GM23338 (cell line): ENCODE measurements at regions not wholly inside any gene's neighbourhood (a gene's known extent, or its start where the extent isn't known, plus 50 kb on each side); places are given as distances from the start of the nearest gene placed in this dataset.

Source experiments
- ATAC-seq: fragments of 200-7000 bp; cut with Tn5 transposase; 3 replicates; pipeline ENCODE4 v1.9.1; 2020
- DNase-seq: peaks from one replicate; pipeline ENCODE4 v3.0.0-alpha.2; 2015; ENCODE audit warnings: low spot score
- H2AFZ ChIP-seq: fragments of 200-600 bp; sonication (generic); 2 replicates; pipeline ENCODE4 v1.8.0; 2016; ENCODE audit warnings: antibody characterized with exemption, mild to moderate bottlenecking, moderate library complexity
- H3F3A ChIP-seq: fragments of 200-600 bp; sonication (generic); replicated peaks from 2 replicates; pipeline ENCODE4 v1.8.0; 2017; ENCODE audit warnings: antibody characterized with exemption, mixed run types, low read depth
- H3K27ac ChIP-seq: fragments of 200-600 bp; sonication (generic); 2 replicates; pipeline ENCODE4 v1.6.1; 2016; ENCODE audit warnings: low read depth
- H3K27me3 ChIP-seq: fragments of 200-600 bp; sonication (generic); 2 replicates; pipeline ENCODE4 v1.8.0; 2016; ENCODE audit warnings: mild to moderate bottlenecking, mixed run types, moderate library complexity; ENCODE audit not compliant: insufficient read depth
- H3K36me3 ChIP-seq: fragments of 200-600 bp; sonication (generic); 2 replicates; pipeline ENCODE4 v1.8.0; 2016; ENCODE audit warnings: mild to moderate bottlenecking; ENCODE audit not compliant: insufficient read depth
- H3K4me1 ChIP-seq: fragments of 200-600 bp; sonication (generic); 2 replicates; pipeline ENCODE4 v1.8.0; 2016; ENCODE audit warnings: mild to moderate bottlenecking, moderate library complexity; ENCODE audit not compliant: insufficient read depth
- H3K4me2 ChIP-seq: fragments of 200-600 bp; sonication (generic); 2 replicates; pipeline ENCODE4 v1.7.1; 2017; ENCODE audit warnings: mixed run types
- H3K4me3 ChIP-seq: fragments of 200-600 bp; sonication (generic); 2 replicates; pipeline ENCODE4 v1.6.1; 2016; ENCODE audit warnings: mixed run types
- H3K79me2 ChIP-seq: fragments of 200-600 bp; sonication (generic); replicated peaks from 2 replicates; pipeline ENCODE4 v1.8.0; 2017; ENCODE audit warnings: mild to moderate bottlenecking; ENCODE audit not compliant: insufficient read depth
- H3K9me2 ChIP-seq: fragments of 200-600 bp; sonication (generic); 2 replicates; pipeline ENCODE4 v1.8.0; 2017; ENCODE audit not compliant: insufficient read depth
- H4K20me1 ChIP-seq: fragments of 200-600 bp; sonication (generic); replicated peaks from 2 replicates; pipeline ENCODE4 v1.8.0; 2017; ENCODE audit warnings: mild to moderate bottlenecking; ENCODE audit not compliant: insufficient read depth
- H3K27ac Mint-ChIP-seq: 2 replicates; pipeline ENCODE4 v1.8.0; 2020; ENCODE audit warnings: inconsistent platforms, mild to moderate bottlenecking, moderate library complexity, mixed read lengths
- H3K27me3 Mint-ChIP-seq: 3 replicates; pipeline ENCODE4 v1.8.0; 2022; ENCODE audit warnings: low read depth, mild to moderate bottlenecking, moderate library complexity, mixed read lengths, inconsistent platforms; ENCODE audit not compliant: insufficient read depth, poor library complexity
- H3K36me3 Mint-ChIP-seq: 3 replicates; pipeline ENCODE4 v1.8.0; 2021; ENCODE audit warnings: low read depth, mild to moderate bottlenecking, inconsistent platforms, moderate library complexity, mixed read lengths
- H3K4me1 Mint-ChIP-seq: 3 replicates; pipeline ENCODE4 v1.8.0; 2020; ENCODE audit warnings: mild to moderate bottlenecking, inconsistent platforms, mixed read lengths
- H3K4me3 Mint-ChIP-seq: 3 replicates; pipeline ENCODE4 v1.8.0; 2021; ENCODE audit warnings: moderate library complexity, mild to moderate bottlenecking, inconsistent platforms, mixed read lengths
- H3K9me3 Mint-ChIP-seq: 3 replicates; pipeline ENCODE4 v1.8.0; 2020; ENCODE audit warnings: moderate library complexity, mild to moderate bottlenecking, inconsistent platforms, mixed read lengths
- CTCF ChIP-seq, 2 experiments: fragments of 200-600 bp in 1 of 2; sonication (generic) in 1 of 2; conservative IDR thresholded peaks; 2 replicates each; pipeline versions ENCODE4 v1.5.1 to v1.6.1; 2016 to 2017; ENCODE audit warnings: antibody characterized with exemption in 2 of 2, low read depth in 2 of 2, mild to moderate bottlenecking in 2 of 2, moderate library complexity in 1 of 2
- JUNB ChIP-seq: IDR thresholded peaks from one replicate; pipeline ENCODE4 v1.6.1; 2016; ENCODE audit warnings: antibody characterized with exemption; ENCODE audit not compliant: unreplicated experiment
- NANOG ChIP-seq: IDR thresholded peaks from 2 replicates; pipeline ENCODE4 v1.6.1; 2016; ENCODE audit warnings: antibody characterized with exemption, borderline replicate concordance
- POLR2AphosphoS5 ChIP-seq: IDR thresholded peaks from 2 replicates; pipeline ENCODE4 v1.6.1; 2016; ENCODE audit warnings: antibody characterized with exemption, low read depth
- ZNF114 ChIP-seq: fragments of 250-450 bp; sonication (Bioruptor Pico); IDR thresholded peaks from 2 replicates; pipeline ENCODE4 v1.5.0; 2020; ENCODE audit warnings: mild to moderate bottlenecking, moderate library complexity
- ZNF331 ChIP-seq: fragments of 250-450 bp; sonication (Bioruptor Pico); IDR thresholded peaks from 2 replicates; pipeline ENCODE4 v1.5.0; 2020; ENCODE audit warnings: low read depth, mild to moderate bottlenecking, moderate library complexity
- ZNF462 ChIP-seq: fragments of 250-450 bp; sonication (Bioruptor Pico); IDR thresholded peaks from 2 replicates; pipeline ENCODE4 v1.5.0; 2020; ENCODE audit warnings: mild to moderate bottlenecking, moderate library complexity

- TF ChIP-seq ZNF462 (CRISPR knock-in tag): no peak
- no peak for TF ChIP-seq ZNF114 (CRISPR knock-in tag)
- no peak for TF ChIP-seq ZNF331 (CRISPR knock-in tag)
Observed at GRCh38 chr18:78728784-78729467, 250.7 kb upstream of the SALL3 start (continued).

- Histone ChIP-seq H3K4me2 (no peak overlapping the region), H3F3A (no peaks in the 10 kb centered on the region), H3K9me2 (no peaks in the 10 kb centered on the region), H3K27ac (no peak overlapping the region), H3K79me2 (no peaks in the 10 kb centered on the region), H3K27me3 (no peaks in the 10 kb centered on the region), H2AFZ (no peak overlapping the region), H3K36me3 (no peaks in the 10 kb centered on the region), H4K20me1 (no peaks in the 10 kb centered on the region), H3K4me3 (no peak overlapping the region), H3K4me1 (no peaks in the 10 kb centered on the region)
- H3K9me3 Mint-ChIP-seq: peaks cover 94% of the 10 kb centered on the region
- DNase-seq (no peak), ATAC-seq (no peak)
- H3K27ac Mint-ChIP-seq: no peak overlapping the region
- peaks cover 7% of the 10 kb centered on the region for H3K27me3 Mint-ChIP-seq
- H3K36me3 Mint-ChIP-seq: peaks cover 30% of the 10 kb centered on the region
- H3K4me3 Mint-ChIP-seq: no peak overlapping the region
- H3K4me1 Mint-ChIP-seq: no peaks in the 10 kb centered on the region; the same call in 2 of the 3 replicates
- TF ChIP-seq JUNB (no peak), POLR2AphosphoS5 (no peak), ZNF462 (CRISPR knock-in tag) (no peak), CTCF (conservative IDR thresholded peaks at IDR 0.05; ENCODE audit: low read depth in 2 of 2) (no peak), NANOG (no peak)
Observed at GRCh38 chr18:78730546-78730945, 249.1 kb upstream of the SALL3 start.
